ENCODE measurements at regions not wholly inside any gene's neighbourhood (a gene's known extent, or its start where the extent isn't known, plus 50 kb on each side); places are given as distances from the start of the nearest gene placed in this dataset.

GRCh38 chr13:111909501-111909900 is 157.4 kb upstream of the SOX1 start:
- TF ChIP-seq CTCF (IDR thresholded peaks at IDR 0.05), result no peak
- TF ChIP-seq EZH2 (IDR thresholded peaks at IDR 0.05; ENCODE audit: borderline replicate concordance, insufficient read depth, low read depth, low read length, poor library complexity, severe bottlenecking), result no peak

All from B cell (primary cell).